Stimulated activated CD4-positive, alpha-beta T cell treated with anti-CD3 and anti-CD28 coated beads, Interleukin-1b, Interleukin-23, amount 100 ng/mL, for 4 hours (primary cell): ENCODE measurements at regions not wholly inside any gene's neighbourhood (a gene's known extent, or its start where the extent isn't known, plus 50 kb on each side); places are given as distances from the start of the nearest gene placed in this dataset.
"Not testable (repeated sequence)": the region's sequence is repeated elsewhere in the genome, so short reads cannot be mapped to it uniquely, and the experiment has no call there.

Experiments used
- DNase-seq, 2 donors: peaks; one replicate each; pipeline ENCODE4 v3.0.0-alpha.2; 2020; ENCODE audit warnings: low read depth in 2 of 2

- no peak for DNase-seq
These were observed 52.3 kb downstream of the MRPL57 start for GRCh38 chr13:21228738-21229137.

DNA sequence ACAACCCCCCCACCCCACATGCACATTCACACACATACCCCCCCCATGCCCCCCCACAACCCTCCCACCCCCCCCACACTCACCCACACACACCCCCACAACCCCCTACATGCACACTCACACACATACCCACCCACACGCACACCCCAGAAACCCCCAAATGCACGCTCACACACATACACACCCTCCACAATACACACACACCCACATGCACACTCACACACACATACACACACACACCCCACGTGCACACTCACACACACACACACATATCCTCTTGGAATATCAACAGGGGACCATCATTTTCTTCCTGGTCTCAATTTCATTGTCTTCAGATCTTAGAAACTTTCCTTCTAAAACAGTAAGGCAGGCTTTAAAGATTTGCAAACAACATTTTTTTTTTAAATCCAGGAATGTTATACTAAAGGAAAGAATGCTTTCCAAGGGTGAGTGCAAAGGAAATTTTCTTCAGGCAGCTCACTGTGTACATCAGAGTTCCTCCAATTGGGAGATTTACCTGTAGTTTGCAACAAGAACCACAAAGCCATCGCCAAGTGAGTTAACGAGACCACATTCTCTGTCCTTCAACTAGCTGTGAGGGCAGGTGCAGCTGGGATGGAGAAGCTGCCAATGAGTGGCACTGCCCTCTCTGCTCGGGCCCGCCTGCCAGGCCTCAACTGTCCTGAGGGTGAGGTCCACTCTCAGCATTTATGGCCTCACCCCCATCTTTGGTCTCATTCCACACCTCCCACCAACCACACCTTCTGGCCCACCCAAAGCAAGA is 53.0 kb downstream of the MRPL57 start:
- no peak for DNase-seq

DNA sequence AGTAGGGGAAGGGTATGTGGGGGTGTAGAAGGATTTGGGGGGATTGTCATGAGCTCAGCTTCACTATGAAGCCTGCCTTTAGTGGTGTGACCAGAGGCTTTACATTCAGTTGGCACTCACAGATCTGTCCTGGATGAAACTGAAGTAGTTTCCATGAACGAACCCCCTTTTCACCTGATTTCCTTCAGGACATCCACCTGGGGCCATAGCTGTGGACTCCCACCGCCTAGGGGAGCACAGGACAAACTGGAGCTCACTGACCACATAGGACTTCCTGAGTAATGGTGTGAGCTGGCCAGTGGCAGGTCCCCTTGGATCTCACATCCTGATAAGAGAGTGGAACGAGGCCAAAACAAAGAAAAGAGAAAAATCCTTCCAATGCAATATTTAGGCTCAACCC is 54.1 kb downstream of the MRPL57 start:
- DNase-seq, result no peak

DNA sequence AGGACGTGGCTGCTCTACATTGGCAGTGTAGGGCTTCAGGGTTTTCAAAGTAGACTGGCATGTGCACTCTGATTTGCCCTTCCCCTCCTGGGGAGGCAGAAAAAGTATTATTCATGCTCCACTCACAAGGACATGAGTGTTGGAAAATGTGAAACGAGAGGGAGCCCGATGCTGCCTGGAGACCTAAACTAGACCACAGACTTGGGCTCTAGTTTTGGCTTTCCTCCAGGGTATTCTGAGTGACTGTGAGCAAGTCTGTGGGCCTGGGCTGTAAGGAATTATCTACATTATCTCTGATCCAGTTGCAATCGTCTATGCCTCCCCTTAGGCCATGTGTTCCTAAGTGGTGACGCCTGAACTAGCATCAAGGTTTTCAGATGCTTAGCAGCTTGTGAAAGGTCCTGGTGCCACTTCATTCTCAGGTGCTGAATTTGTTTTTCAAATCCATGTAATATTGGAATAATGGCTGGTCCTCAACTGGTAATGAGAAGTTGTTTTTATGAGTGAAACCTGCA is 55.0 kb downstream of the MRPL57 start:
- DNase-seq, result no peak

DNA sequence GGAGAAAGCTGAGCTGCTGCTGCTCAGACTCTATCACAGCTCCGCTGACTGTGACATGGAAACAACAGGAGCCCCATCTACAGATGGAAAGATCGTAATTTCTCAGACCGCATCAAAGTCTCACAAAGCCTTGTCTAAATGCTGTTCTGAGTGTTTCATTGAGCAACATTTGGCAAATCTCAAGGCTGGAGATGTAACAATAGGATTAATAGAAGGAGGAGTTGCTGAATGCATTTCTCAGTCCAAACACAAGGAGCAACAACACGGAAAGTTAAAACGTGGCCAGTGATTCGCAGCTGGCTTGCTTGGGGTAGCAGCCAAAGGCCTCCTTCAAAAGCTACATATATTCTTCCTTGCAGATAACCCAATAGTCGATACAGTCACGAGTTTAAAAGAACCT is 55.7 kb downstream of the MRPL57 start:
- no peak for DNase-seq

DNA sequence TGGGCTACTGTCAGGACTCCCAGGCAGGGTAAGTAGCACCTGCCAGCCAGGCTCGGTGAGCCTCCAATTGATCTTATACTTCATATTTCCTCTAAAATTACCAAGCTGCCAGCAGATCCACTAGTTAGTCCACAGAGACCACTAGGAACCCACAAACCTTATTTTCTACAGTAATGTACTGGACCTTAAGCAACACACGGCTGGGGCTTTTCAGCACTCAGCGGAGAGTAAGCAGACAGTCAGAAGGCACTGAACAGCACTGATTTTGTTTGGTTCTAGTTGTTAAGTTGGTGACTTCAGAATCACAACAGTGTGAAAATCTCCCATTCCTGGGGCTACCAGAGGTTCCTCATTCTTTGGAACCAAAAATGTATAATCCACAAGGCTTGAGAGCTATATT is 56.1 kb downstream of the MRPL57 start:
- no peak for DNase-seq

GRCh38 chr13:21233086-21233485 is 56.6 kb downstream of the MRPL57 start:
- no peak for DNase-seq

- DNase-seq, result no peak
These were observed 58.1 kb downstream of the MRPL57 start for GRCh38 chr13:21234526-21234925.

DNA sequence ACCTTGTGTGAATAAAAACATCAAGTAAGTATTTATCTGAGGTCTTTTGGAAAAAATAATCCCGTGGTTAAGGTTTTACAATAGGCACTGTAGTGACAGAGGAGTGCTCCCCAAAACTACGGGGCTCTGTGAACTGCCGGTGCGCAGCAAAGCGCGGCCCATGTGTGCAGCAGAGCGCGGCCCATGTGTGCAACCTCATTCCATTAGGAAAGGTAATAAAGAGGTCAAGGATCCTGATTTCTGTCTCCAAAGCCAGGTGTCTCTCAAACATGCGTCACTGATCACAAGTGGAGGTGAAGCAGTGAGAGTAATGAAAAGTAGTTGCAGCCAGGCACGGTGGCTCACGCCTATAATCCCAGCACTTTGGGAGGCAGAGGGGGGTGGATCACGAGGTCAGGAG is 58.7 kb downstream of the MRPL57 start:
- DNase-seq, result no peak

- no peak for DNase-seq
These were observed 60.6 kb downstream of the MRPL57 start for GRCh38 chr13:21237081-21237480.

DNA sequence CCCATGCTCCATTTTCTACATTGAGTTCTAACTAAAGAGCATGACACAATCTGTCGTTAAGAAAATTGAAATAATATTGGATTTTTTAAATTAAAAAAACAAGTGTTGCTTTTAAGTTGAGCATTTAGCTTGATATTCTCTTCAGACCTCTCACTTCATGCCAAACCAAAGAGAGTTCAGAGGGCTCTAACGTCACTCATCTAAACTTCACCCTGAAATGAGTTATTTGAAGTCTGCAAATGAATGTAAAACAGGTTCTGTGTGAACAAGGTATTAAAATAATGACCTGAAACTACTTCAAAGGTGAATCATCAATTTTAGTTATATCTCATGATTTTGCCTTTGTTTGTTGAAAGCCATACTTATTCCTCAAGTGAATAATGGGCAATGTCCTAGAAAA is 61.8 kb downstream of the MRPL57 start:
- DNase-seq, result no peak

- DNase-seq, result no peak
These were observed 64.1 kb downstream of the MRPL57 start for GRCh38 chr13:21240586-21240985.

DNA sequence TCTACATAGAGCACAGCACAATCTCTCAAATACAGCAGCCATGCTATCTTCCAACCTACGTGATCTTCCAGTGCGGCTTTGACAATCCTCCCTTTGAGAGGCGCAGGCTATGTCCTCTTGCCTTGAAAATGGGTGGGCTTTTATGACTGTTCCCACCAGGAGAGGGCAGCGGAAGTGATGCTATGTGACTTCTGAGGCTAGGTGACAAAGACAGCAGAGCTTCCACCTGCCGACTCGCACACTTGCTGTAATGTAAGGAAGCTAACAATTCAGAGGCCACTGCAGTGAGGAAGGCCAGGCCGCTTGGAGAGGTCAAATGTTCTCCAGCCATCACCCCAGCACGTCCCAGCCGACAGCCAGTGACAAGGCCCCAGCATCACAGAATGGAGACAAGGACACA is 65.8 kb downstream of the MRPL57 start:
- DNase-seq, result no peak

DNA sequence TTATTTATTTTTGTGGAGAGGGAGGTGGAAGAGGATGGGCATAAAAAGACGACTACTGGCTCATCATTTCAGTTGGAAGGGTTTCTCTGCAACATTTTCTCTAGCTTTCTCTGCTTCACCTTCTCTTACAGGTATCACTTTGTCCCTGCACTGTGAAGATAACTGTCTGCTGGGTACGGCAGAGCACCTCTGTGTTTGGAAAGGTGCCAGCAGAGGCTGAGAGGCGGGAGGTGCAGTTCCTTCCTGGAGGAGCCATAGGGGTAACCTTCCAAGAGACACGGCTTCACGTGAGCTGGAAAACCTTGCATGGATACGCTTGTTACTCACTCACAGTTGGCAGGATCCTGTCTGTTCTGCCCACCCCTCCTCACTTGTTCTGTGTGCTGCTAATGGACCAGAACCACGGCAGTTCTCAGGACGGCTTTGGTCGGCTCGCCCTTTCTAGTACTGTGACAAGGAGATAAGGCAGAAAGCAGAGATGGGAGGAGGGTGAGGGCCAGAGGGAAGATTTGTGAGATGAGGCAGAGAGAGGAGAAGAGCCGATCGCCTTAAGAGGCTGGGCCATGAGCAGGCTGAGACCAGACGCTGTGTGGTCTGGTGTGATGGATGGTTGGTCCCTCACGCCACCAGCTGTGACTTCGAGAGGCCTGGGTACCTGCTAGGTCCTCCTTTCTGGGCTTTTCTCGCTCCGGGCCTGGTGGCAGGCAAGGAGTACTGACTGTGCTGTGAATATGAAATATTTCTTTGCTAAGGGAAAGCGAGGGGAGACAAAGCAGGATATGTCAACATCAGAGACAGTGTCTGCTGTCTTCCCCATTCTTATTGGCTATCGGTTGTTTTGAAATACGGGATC is 66.8 kb downstream of the MRPL57 start:
- DNase-seq, result no peak

GRCh38 chr13:21243898-21244184 is 67.4 kb downstream of the MRPL57 start:
- DNase-seq, result not testable (repeated sequence)

- DNase-seq, result no peak
These were observed 70.4 kb downstream of the MRPL57 start for GRCh38 chr13:21246761-21247452.

DNA sequence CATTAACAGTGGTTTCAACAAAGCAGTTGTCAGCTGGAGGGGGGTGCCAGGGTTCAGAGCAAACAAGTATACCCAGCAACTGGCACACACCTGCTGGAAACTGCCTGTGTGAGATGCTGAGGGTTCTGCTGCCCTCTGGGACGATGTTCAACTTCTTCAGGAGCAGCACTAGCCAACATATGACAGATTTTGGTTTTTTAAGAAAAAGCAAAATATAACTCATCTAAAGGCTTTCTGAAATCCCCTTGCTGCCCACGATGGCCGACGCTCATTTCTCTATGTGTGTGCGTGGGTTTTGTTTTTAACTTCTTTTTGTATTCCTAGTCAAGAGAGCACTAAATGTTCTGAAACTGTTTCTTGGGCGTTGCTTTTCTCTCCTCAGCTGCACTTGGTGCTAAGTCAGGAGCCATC is 79.9 kb downstream of the MRPL57 start:
- DNase-seq, result no peak

- no peak for DNase-seq
These were observed 80.4 kb downstream of the MRPL57 start for GRCh38 chr13:21256891-21257290.

GRCh38 chr13:21259571-21260455 is 83.4 kb downstream of the MRPL57 start:
- DNase-seq, result no peak

- not testable (repeated sequence) for DNase-seq
These were observed 84.3 kb downstream of the MRPL57 start for GRCh38 chr13:21260561-21261290.
